ENCODE measurements at regions not wholly inside any gene's neighbourhood (a gene's known extent, or its start where the extent isn't known, plus 50 kb on each side); places are given as distances from the start of the nearest gene placed in this dataset.

- Histone ChIP-seq H3K9me3 (ENCODE audit: low read depth) (no peaks in the 10 kb centered on the region), H3K4me1 (ENCODE audit: insufficient read depth) (peaks cover 20% of the 10 kb centered on the region), H3K79me2 (no peaks in the 10 kb centered on the region), H3K4me3 (no peak overlapping the region), H3K27ac (no peak overlapping the region), H3K9me2 (replicated peaks; ENCODE audit: insufficient read depth) (no peaks in the 10 kb centered on the region), H3K4me2 (no peak overlapping the region), H2AFZ (no peak overlapping the region), H4K20me1 (ENCODE audit: insufficient read depth, poor library complexity, severe bottlenecking) (no peaks in the 10 kb centered on the region), H3K36me3 (replicated peaks; ENCODE audit: insufficient read depth, low read depth) (no peaks in the 10 kb centered on the region), H3K27me3 (no peaks in the 10 kb centered on the region)
- TF ChIP-seq EZH2 (IDR thresholded peaks at IDR 0.05; ENCODE audit: borderline replicate concordance), result no peak
- TF ChIP-seq EZH2phosphoT487 (IDR thresholded peaks at IDR 0.05; ENCODE audit: low read depth, severe bottlenecking, unreplicated experiment), result no peak
- TF ChIP-seq CTCF (IDR thresholded peaks at IDR 0.05; ENCODE audit: poor library complexity), result no peak
- 71% methylated on average over 2 of the region's 2 CpGs for WGBS (ENCODE audit: low lambda C conversion rate, missing lambda C conversion rate)
- DNase-seq (ENCODE audit: low spot score), result no peak
Observed at GRCh38 chr5:111639912-111640311, 117.1 kb downstream of the NREP start.

- H3K27ac ChIP-seq, result peak overlapping the region; percentile 47
- no peaks in the 10 kb centered on the region for H3K27me3 ChIP-seq
- no peaks in the 10 kb centered on the region for H3K9me2 ChIP-seq (replicated peaks; ENCODE audit: insufficient read depth)
- H2AFZ ChIP-seq, result no peak overlapping the region
- H3K4me3 ChIP-seq, result no peak overlapping the region
- no peak for DNase-seq (ENCODE audit: low spot score)
- H4K20me1 ChIP-seq (ENCODE audit: insufficient read depth, poor library complexity, severe bottlenecking), result no peaks in the 10 kb centered on the region
- H3K4me1 ChIP-seq (ENCODE audit: insufficient read depth), result no peaks in the 10 kb centered on the region
- H3K36me3 ChIP-seq (replicated peaks; ENCODE audit: insufficient read depth, low read depth), result no peaks in the 10 kb centered on the region
- no peaks in the 10 kb centered on the region for H3K79me2 ChIP-seq
- no peaks in the 10 kb centered on the region for H3K9me3 ChIP-seq (ENCODE audit: low read depth)
- no peak overlapping the region for H3K4me2 ChIP-seq
- WGBS (ENCODE audit: low lambda C conversion rate, missing lambda C conversion rate), result 79% methylated on average over 2 of the region's 2 CpGs
- TF ChIP-seq CTCF (IDR thresholded peaks at IDR 0.05; ENCODE audit: poor library complexity) (no peak), EZH2 (IDR thresholded peaks at IDR 0.05; ENCODE audit: borderline replicate concordance) (no peak), EZH2phosphoT487 (IDR thresholded peaks at IDR 0.05; ENCODE audit: low read depth, severe bottlenecking, unreplicated experiment) (no peak)
Observed at GRCh38 chr5:111636736-111637135, 120.3 kb downstream of the NREP start.

- H3K9me2 ChIP-seq (replicated peaks; ENCODE audit: insufficient read depth), result no peaks in the 10 kb centered on the region
- H3K36me3 ChIP-seq (replicated peaks; ENCODE audit: insufficient read depth, low read depth), result no peaks in the 10 kb centered on the region
- 75% methylated on average over 3 of the region's 3 CpGs for WGBS (ENCODE audit: low lambda C conversion rate, missing lambda C conversion rate)
- H3K9me3 ChIP-seq (ENCODE audit: low read depth), result no peaks in the 10 kb centered on the region
- no peak overlapping the region for H3K4me3 ChIP-seq
- no peak for DNase-seq (ENCODE audit: low spot score)
- no peak for TF ChIP-seq CTCF (IDR thresholded peaks at IDR 0.05; ENCODE audit: poor library complexity)
- H3K79me2 ChIP-seq, result no peaks in the 10 kb centered on the region
- no peaks in the 10 kb centered on the region for H3K4me1 ChIP-seq (ENCODE audit: insufficient read depth)
- no peak overlapping the region for H3K4me2 ChIP-seq
- H3K27me3 ChIP-seq, result no peaks in the 10 kb centered on the region
- no peaks in the 10 kb centered on the region for H4K20me1 ChIP-seq (ENCODE audit: insufficient read depth, poor library complexity, severe bottlenecking)
- peak overlapping the region; percentile 47 for H3K27ac ChIP-seq
- H2AFZ ChIP-seq, result no peak overlapping the region
Observed at GRCh38 chr5:111635916-111636570, 121.0 kb downstream of the NREP start.

Data from hepatocyte (in vitro differentiated cells).